ENCODE measurements at regions not wholly inside any gene's neighbourhood (a gene's known extent, or its start where the extent isn't known, plus 50 kb on each side); places are given as distances from the start of the nearest gene placed in this dataset.

GRCh38 chr17:13084420-13084819 is 66.6 kb upstream of the ELAC2 start:
- Histone ChIP-seq H4K91ac (ENCODE audit: low read depth, low read length, poor library complexity) (no peak overlapping the region), H3K27ac (replicated peaks; ENCODE audit: low read length) (no peak overlapping the region), H3K23ac (ENCODE audit: low read depth, low read length, poor library complexity) (no peak overlapping the region), H2BK5ac (ENCODE audit: low read length) (no peak overlapping the region), H2BK15ac (ENCODE audit: low read length) (no peak overlapping the region), H2BK12ac (ENCODE audit: low read length) (no peak overlapping the region), H3K14ac (ENCODE audit: low read length) (no peak overlapping the region), H3K27me3 (ENCODE audit: control insufficient read depth in 3 of 3, insufficient read depth in 3 of 3, low read depth in 1 of 3, low read length in 3 of 3) (peaks cover 0 to 20% (median 0%) of the 10 kb centered on the region in 3 experiments), H3K4me2 (ENCODE audit: insufficient read depth, low read length, poor library complexity, severe bottlenecking) (no peak overlapping the region), H2AK5ac (ENCODE audit: low read depth, low read length) (no peak overlapping the region), H3K36me3 (replicated peaks in 1 of 2; ENCODE audit: control insufficient read depth in 2 of 2, insufficient read depth in 2 of 2, low read length in 2 of 2) (no peaks in the 10 kb centered on the region), H3K4ac (ENCODE audit: low read length) (no peak overlapping the region), H2AFZ (ENCODE audit: low read length) (no peak overlapping the region), H4K8ac (ENCODE audit: low read depth, low read length) (no peak overlapping the region), H3K4me3 (ENCODE audit: low read length in 2 of 2) (no peak overlapping the region), H3K18ac (ENCODE audit: low read length) (no peak overlapping the region), H3K4me1 (ENCODE audit: control insufficient read depth in 2 of 2, insufficient read depth in 1 of 2, low read depth in 1 of 2, low read length in 2 of 2) (no peaks in the 10 kb centered on the region), H3K9me3 (replicated peaks in 1 of 2; ENCODE audit: control insufficient read depth in 2 of 2, insufficient read depth in 1 of 2, low read depth in 1 of 2, low read length in 2 of 2) (peaks cover 0 to 2% of the 10 kb centered on the region in 2 donors), H2BK120ac (ENCODE audit: low read depth, low read length) (no peak overlapping the region), H3K79me1 (ENCODE audit: low read depth, low read length) (no peaks in the 10 kb centered on the region), H3K9ac (ENCODE audit: low read depth, low read length, poor library complexity) (no peak overlapping the region)
- no CpG with 5 or more reads among the region's 3 CpGs for WGBS, 2 donors (ENCODE audit: extremely low coverage in 2 of 2, insufficient read length in 2 of 2, insufficient replicate concordance in 1 of 2)
- no peak for DNase-seq (ENCODE audit: low spot score)

- Histone ChIP-seq H4K8ac (ENCODE audit: low read depth, low read length) (no peak overlapping the region), H3K27ac (replicated peaks; ENCODE audit: low read length) (no peak overlapping the region), H2BK15ac (ENCODE audit: low read length) (no peak overlapping the region), H3K9ac (ENCODE audit: low read depth, low read length, poor library complexity) (no peak overlapping the region), H3K23ac (ENCODE audit: low read depth, low read length, poor library complexity) (no peak overlapping the region), H3K4ac (ENCODE audit: low read length) (no peak overlapping the region), H2BK120ac (ENCODE audit: low read depth, low read length) (no peak overlapping the region), H3K4me3 (ENCODE audit: low read length in 2 of 2) (no peak overlapping the region), H3K27me3 (ENCODE audit: control insufficient read depth in 3 of 3, insufficient read depth in 3 of 3, low read depth in 1 of 3, low read length in 3 of 3) (peaks cover 0 to 4% (median 0%) of the 10 kb centered on the region in 3 experiments), H3K14ac (ENCODE audit: low read length) (no peak overlapping the region), H4K91ac (ENCODE audit: low read depth, low read length, poor library complexity) (no peak overlapping the region), H2AK5ac (ENCODE audit: low read depth, low read length) (no peak overlapping the region), H2AFZ (ENCODE audit: low read length) (no peak overlapping the region), H3K9me3 (replicated peaks in 1 of 2; ENCODE audit: control insufficient read depth in 2 of 2, insufficient read depth in 1 of 2, low read depth in 1 of 2, low read length in 2 of 2) (peaks cover 0 to 2% of the 10 kb centered on the region in 2 donors), H2BK12ac (ENCODE audit: low read length) (no peak overlapping the region), H2BK5ac (ENCODE audit: low read length) (no peak overlapping the region), H3K36me3 (replicated peaks in 1 of 2; ENCODE audit: control insufficient read depth in 2 of 2, insufficient read depth in 2 of 2, low read length in 2 of 2) (no peaks in the 10 kb centered on the region), H3K18ac (ENCODE audit: low read length) (peak overlapping the region; percentile 8), H3K4me2 (ENCODE audit: insufficient read depth, low read length, poor library complexity, severe bottlenecking) (no peak overlapping the region), H3K79me1 (ENCODE audit: low read depth, low read length) (no peaks in the 10 kb centered on the region), H3K4me1 (ENCODE audit: control insufficient read depth in 2 of 2, insufficient read depth in 1 of 2, low read depth in 1 of 2, low read length in 2 of 2) (no peaks in the 10 kb centered on the region)
- no peak for DNase-seq (ENCODE audit: low spot score)
- no CpG with 5 or more reads among the region's 12 CpGs for WGBS, 2 donors (ENCODE audit: extremely low coverage in 2 of 2, insufficient read length in 2 of 2, insufficient replicate concordance in 1 of 2)
These were observed 61.0 kb upstream of the ELAC2 start for GRCh38 chr17:13078591-13079385.

- DNase-seq (ENCODE audit: low spot score) = no peak
- no peak overlapping the region for H4K91ac ChIP-seq (ENCODE audit: low read depth, low read length, poor library complexity)
- H3K36me3 ChIP-seq (replicated peaks in 1 of 2; ENCODE audit: control insufficient read depth in 2 of 2, insufficient read depth in 2 of 2, low read length in 2 of 2) = no peaks in the 10 kb centered on the region
- H3K27ac ChIP-seq (replicated peaks; ENCODE audit: low read length) = no peak overlapping the region
- no peak overlapping the region for H3K14ac ChIP-seq (ENCODE audit: low read length)
- H3K4me3 ChIP-seq (ENCODE audit: low read length in 2 of 2) = no peak overlapping the region
- no peaks in the 10 kb centered on the region for H3K4me1 ChIP-seq (ENCODE audit: control insufficient read depth in 2 of 2, insufficient read depth in 1 of 2, low read depth in 1 of 2, low read length in 2 of 2)
- H2AK5ac ChIP-seq (ENCODE audit: low read depth, low read length) = no peak overlapping the region
- H2BK12ac ChIP-seq (ENCODE audit: low read length) = no peak overlapping the region
- H3K9me3 ChIP-seq (replicated peaks in 1 of 2; ENCODE audit: control insufficient read depth in 2 of 2, insufficient read depth in 1 of 2, low read depth in 1 of 2, low read length in 2 of 2) = no peaks in the 10 kb centered on the region
- H3K4ac ChIP-seq (ENCODE audit: low read length) = no peak overlapping the region
- no peak overlapping the region for H2BK120ac ChIP-seq (ENCODE audit: low read depth, low read length)
- no peak overlapping the region for H3K4me2 ChIP-seq (ENCODE audit: insufficient read depth, low read length, poor library complexity, severe bottlenecking)
- no CpG with 5 or more reads among the region's 4 CpGs for WGBS, 2 donors (ENCODE audit: extremely low coverage in 2 of 2, insufficient read length in 2 of 2, insufficient replicate concordance in 1 of 2)
- no peak overlapping the region for H3K23ac ChIP-seq (ENCODE audit: low read depth, low read length, poor library complexity)
- H2BK15ac ChIP-seq (ENCODE audit: low read length) = no peak overlapping the region
- H3K27me3 ChIP-seq (ENCODE audit: control insufficient read depth in 3 of 3, insufficient read depth in 3 of 3, low read depth in 1 of 3, low read length in 3 of 3) = peaks cover 0 to 4% (median 0%) of the 10 kb centered on the region in 3 experiments
- no peak overlapping the region for H2BK5ac ChIP-seq (ENCODE audit: low read length)
- no peak overlapping the region for H2AFZ ChIP-seq (ENCODE audit: low read length)
- no peak overlapping the region for H3K9ac ChIP-seq (ENCODE audit: low read depth, low read length, poor library complexity)
- H3K79me1 ChIP-seq (ENCODE audit: low read depth, low read length) = no peaks in the 10 kb centered on the region
- H4K8ac ChIP-seq (ENCODE audit: low read depth, low read length) = no peak overlapping the region
- H3K18ac ChIP-seq (ENCODE audit: low read length) = no peak overlapping the region
These were observed 59.1 kb upstream of the ELAC2 start for GRCh38 chr17:13076905-13077304.

GRCh38 chr17:13074026-13074425 is 56.2 kb upstream of the ELAC2 start:
- Histone ChIP-seq H2AK5ac (ENCODE audit: low read depth, low read length) (no peak overlapping the region), H2AFZ (ENCODE audit: low read length) (no peak overlapping the region), H2BK12ac (ENCODE audit: low read length) (no peak overlapping the region), H2BK5ac (ENCODE audit: low read length) (no peak overlapping the region), H3K23ac (ENCODE audit: low read depth, low read length, poor library complexity) (no peak overlapping the region), H3K4ac (ENCODE audit: low read length) (no peak overlapping the region), H3K4me2 (ENCODE audit: insufficient read depth, low read length, poor library complexity, severe bottlenecking) (no peak overlapping the region), H2BK120ac (ENCODE audit: low read depth, low read length) (no peak overlapping the region), H3K36me3 (replicated peaks in 1 of 2; ENCODE audit: control insufficient read depth in 2 of 2, insufficient read depth in 2 of 2, low read length in 2 of 2) (no peaks in the 10 kb centered on the region), H3K79me1 (ENCODE audit: low read depth, low read length) (no peaks in the 10 kb centered on the region), H4K91ac (ENCODE audit: low read depth, low read length, poor library complexity) (no peak overlapping the region), H3K18ac (ENCODE audit: low read length) (no peak overlapping the region), H4K8ac (ENCODE audit: low read depth, low read length) (no peak overlapping the region), H3K4me1 (ENCODE audit: control insufficient read depth in 2 of 2, insufficient read depth in 1 of 2, low read depth in 1 of 2, low read length in 2 of 2) (no peaks in the 10 kb centered on the region), H2BK15ac (ENCODE audit: low read length) (no peak overlapping the region), H3K9me3 (replicated peaks in 1 of 2; ENCODE audit: control insufficient read depth in 2 of 2, insufficient read depth in 1 of 2, low read depth in 1 of 2, low read length in 2 of 2) (no peaks in the 10 kb centered on the region), H3K27ac (replicated peaks; ENCODE audit: low read length) (no peak overlapping the region), H3K27me3 (ENCODE audit: control insufficient read depth in 3 of 3, insufficient read depth in 3 of 3, low read depth in 1 of 3, low read length in 3 of 3) (peaks cover 0 to 3% (median 0%) of the 10 kb centered on the region in 3 experiments), H3K14ac (ENCODE audit: low read length) (no peak overlapping the region), H3K9ac (ENCODE audit: low read depth, low read length, poor library complexity) (no peak overlapping the region), H3K4me3 (ENCODE audit: low read length in 2 of 2) (no peak overlapping the region)
- no CpG with 5 or more reads among the region's 2 CpGs for WGBS, 2 donors (ENCODE audit: extremely low coverage in 2 of 2, insufficient read length in 2 of 2, insufficient replicate concordance in 1 of 2)
- DNase-seq (ENCODE audit: low spot score) = no peak

All from neuronal stem cell (in vitro differentiated cells).